ENCODE measurements at regions not wholly inside any gene's neighbourhood (a gene's known extent, or its start where the extent isn't known, plus 50 kb on each side); places are given as distances from the start of the nearest gene placed in this dataset.

DNA sequence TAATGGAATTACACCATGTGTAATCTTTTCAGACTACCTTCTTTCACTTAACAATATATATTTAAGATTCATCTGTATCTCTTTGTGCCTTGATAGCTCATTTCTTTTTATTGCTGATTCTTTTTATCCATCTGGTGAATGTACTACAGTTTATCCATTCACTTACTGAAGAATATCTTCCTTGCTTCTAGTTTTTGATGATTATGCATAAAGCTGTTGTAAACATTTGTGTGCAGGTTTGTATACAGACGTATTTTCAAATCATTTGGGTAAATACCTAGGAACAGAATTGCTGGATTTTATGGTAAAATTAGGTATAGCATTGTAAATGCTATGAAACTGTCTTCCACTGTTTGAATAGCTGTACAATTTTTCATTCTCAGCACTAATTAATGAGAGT, 592.6 kb upstream of the HS6ST1 start:
- TF ChIP-seq, protein P1, sequence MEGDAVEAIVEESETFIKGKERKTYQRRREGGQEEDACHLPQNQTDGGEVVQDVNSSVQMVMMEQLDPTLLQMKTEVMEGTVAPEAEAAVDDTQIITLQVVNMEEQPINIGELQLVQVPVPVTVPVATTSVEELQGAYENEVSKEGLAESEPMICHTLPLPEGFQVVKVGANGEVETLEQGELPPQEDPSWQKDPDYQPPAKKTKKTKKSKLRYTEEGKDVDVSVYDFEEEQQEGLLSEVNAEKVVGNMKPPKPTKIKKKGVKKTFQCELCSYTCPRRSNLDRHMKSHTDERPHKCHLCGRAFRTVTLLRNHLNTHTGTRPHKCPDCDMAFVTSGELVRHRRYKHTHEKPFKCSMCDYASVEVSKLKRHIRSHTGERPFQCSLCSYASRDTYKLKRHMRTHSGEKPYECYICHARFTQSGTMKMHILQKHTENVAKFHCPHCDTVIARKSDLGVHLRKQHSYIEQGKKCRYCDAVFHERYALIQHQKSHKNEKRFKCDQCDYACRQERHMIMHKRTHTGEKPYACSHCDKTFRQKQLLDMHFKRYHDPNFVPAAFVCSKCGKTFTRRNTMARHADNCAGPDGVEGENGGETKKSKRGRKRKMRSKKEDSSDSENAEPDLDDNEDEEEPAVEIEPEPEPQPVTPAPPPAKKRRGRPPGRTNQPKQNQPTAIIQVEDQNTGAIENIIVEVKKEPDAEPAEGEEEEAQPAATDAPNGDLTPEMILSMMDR (IDR thresholded peaks at IDR 0.05; ENCODE audit: low read length, missing control alignments): no peak
- H3K4me3 ChIP-seq (replicated peaks; ENCODE audit: low read depth, low read length): no peak overlapping the region
- DNase-seq (ENCODE audit: low read depth): no peak

DNA sequence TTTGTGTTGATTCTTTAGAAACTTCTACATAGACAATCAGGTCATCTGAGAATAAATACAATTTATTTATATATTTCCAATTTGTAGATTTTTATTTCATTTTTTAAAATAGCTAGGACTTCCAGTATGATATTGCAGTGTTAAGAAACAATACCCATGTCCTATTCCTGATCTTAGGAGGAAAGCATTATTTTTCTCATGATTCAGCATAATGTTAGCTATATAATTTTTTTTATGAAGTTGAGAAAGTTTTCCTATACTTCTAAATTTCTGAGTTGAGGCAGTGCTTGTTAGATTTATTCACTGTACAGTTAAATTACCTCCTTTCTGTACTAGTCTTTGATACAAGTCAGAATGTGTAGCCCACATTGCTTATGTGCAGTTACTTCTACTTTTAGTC, 595.7 kb upstream of the HS6ST1 start:
- no peak overlapping the region for H3K4me3 ChIP-seq (replicated peaks; ENCODE audit: low read depth, low read length)
- TF ChIP-seq, protein P1 (IDR thresholded peaks at IDR 0.05; ENCODE audit: low read length, missing control alignments): no peak
- no peak for DNase-seq (ENCODE audit: low read depth)

DNA sequence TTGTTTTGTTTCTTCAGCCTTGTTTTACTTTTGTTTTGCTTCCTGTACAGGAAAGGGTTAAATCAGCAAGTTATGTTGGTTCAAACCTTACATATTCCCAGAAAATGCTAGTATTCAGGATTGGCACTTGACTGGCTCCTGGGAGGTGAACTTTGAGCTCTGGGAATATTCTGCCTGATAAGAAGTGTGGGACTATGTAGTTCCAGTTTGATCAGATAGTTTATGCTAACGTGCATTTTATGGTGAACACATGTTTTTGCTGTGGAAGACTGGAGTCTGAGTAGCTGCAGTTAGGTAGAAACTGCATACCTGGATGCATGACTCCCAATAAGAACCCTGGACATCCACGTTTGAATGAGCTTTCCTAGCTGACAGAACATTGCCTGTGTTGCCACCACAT, 603.1 kb upstream of the HS6ST1 start:
- no peak for DNase-seq (ENCODE audit: low read depth)
- TF ChIP-seq, protein P1 (IDR thresholded peaks at IDR 0.05; ENCODE audit: low read length, missing control alignments): no peak

DNA sequence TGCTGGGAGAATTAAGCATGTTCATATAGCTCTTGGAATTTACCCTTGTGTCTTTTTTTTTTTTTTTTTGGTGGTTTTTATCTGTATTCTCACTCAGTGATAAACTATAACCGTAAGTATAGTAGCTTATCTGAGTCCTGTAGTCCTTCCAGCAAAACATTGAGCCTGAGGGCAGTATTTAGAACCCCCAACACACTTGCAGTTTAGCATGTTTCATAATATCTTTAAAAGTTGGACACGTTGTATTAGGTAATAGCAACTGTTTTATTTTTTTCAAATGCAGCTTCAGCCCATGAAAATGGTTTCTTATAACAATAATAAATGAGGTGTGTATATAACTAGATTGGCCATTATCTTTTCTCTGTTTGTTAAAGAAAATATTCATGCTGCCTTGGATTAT, 603.5 kb upstream of the HS6ST1 start:
- no peak overlapping the region for H3K4me3 ChIP-seq (replicated peaks; ENCODE audit: low read depth, low read length)
- TF ChIP-seq, protein P1 (IDR thresholded peaks at IDR 0.05; ENCODE audit: low read length, missing control alignments): no peak
- no peak for DNase-seq (ENCODE audit: low read depth)

More for the DNA sequence above, 603.1 kb upstream of the HS6ST1 start:
- H3K4me3 ChIP-seq (replicated peaks; ENCODE audit: low read depth, low read length): no peak overlapping the region

DNA sequence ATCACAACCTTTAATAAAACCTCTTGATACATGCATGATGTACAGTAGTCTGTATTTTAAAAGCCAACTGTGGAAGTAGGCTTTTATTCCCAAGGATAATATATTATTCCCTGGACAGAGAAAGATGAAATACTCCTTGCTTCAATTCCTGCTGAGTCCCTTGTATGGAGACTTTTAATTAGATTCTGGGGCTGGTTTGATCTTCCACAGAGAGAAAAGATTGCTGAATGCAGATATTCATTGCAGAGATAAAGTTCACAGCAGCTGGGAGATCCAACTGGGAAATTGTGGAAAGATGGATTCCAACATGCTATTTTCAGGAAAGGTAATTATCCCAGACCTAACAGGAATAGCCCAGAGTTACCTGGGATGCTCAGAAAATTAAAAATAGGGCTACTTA, 607.0 kb upstream of the HS6ST1 start:
- DNase-seq (ENCODE audit: low read depth): no peak
- no peak overlapping the region for H3K4me3 ChIP-seq (replicated peaks; ENCODE audit: low read depth, low read length)
- TF ChIP-seq, protein P1 (IDR thresholded peaks at IDR 0.05; ENCODE audit: low read length, missing control alignments): no peak

DNA sequence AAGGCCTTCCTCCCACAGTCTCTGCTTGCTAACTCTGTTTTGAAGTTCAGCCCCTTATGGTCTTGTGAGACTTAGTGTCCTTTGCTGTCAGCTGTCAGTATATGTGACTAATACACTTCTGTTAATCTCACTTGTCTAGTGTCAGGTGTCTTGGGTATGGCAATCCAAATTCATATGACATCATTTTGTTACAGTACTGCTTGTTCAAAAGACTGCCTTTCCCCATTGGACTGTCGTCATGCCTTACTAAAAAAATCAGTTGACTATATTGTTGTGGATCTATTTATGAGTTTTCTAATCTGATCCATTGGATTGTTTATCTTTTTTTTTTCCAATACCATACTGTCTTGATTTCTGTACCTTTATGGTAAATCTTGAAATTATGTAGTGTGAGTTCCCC, 611.4 kb upstream of the HS6ST1 start:
- DNase-seq (ENCODE audit: low read depth): no peak

DNA sequence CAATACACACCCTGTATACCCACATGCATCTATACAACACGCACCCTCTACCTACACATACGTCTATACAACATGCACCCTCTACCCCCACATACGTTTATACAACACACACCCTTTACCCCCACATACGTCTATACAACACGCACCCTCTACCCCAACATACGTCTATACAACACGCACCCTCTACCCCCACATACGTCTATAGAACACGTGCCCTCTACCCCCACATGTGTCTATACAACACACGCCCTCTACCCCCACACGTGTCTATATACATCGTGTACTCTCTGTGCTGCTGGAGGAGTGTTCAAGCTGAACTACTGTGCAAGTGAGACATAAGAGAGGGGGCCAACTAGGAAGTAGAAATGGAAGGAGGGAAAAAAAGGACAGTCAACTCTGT, 621.7 kb upstream of the HS6ST1 start:
- H3K4me3 ChIP-seq (replicated peaks; ENCODE audit: low read depth, low read length): no peak overlapping the region

More for the DNA sequence above, 611.4 kb upstream of the HS6ST1 start:
- TF ChIP-seq, protein P1 (IDR thresholded peaks at IDR 0.05; ENCODE audit: low read length, missing control alignments): no peak
- no peak overlapping the region for H3K4me3 ChIP-seq (replicated peaks; ENCODE audit: low read depth, low read length)

More for the DNA sequence above, 621.7 kb upstream of the HS6ST1 start:
- DNase-seq (ENCODE audit: low read depth): no peak
- TF ChIP-seq, protein P1 (IDR thresholded peaks at IDR 0.05; ENCODE audit: low read length, missing control alignments): no peak
